Loucy (cell line): ENCODE measurements at regions not wholly inside any gene's neighbourhood (a gene's known extent, or its start where the extent isn't known, plus 50 kb on each side); places are given as distances from the start of the nearest gene placed in this dataset.

Source experiments
- H2AFZ ChIP-seq: fragments of 200-600 bp; sonication (generic); 2 replicates; pipeline ENCODE4 v1.6.0; 2016; ENCODE audit warnings: antibody characterized with exemption, mild to moderate bottlenecking, low read length, moderate library complexity
- H3F3A ChIP-seq: fragments of 200-600 bp; 2 replicates; pipeline ENCODE4 v1.6.0; 2016; ENCODE audit warnings: antibody characterized with exemption, low read depth, mild to moderate bottlenecking
- H3K27me3 ChIP-seq: fragments of 200-600 bp; sonication (generic); 2 replicates; pipeline ENCODE4 v1.6.1; 2014; ENCODE audit warnings: low read length, mild to moderate bottlenecking; ENCODE audit not compliant: insufficient read depth, poor library complexity, severe bottlenecking
- H3K36me3 ChIP-seq: fragments of 200-600 bp; sonication (generic); 2 replicates; pipeline ENCODE4 v1.6.1; 2016; ENCODE audit warnings: low read length; ENCODE audit not compliant: insufficient read depth
- H3K4me1 ChIP-seq: fragments of 200-600 bp; sonication (generic); 2 replicates; pipeline ENCODE4 v1.5.1; 2014; ENCODE audit warnings: low read length, mild to moderate bottlenecking; ENCODE audit not compliant: insufficient read depth, poor library complexity, severe bottlenecking
- H3K4me2 ChIP-seq: fragments of 200-600 bp; sonication (generic); 2 replicates; pipeline ENCODE4 v1.6.0; 2014; ENCODE audit warnings: antibody characterized with exemption, low read length, low read depth, mild to moderate bottlenecking; ENCODE audit not compliant: poor library complexity, severe bottlenecking
- H3K4me3 ChIP-seq: fragments of 200-600 bp; sonication (generic); 2 replicates; pipeline ENCODE4 v1.5.1; 2014; ENCODE audit warnings: low read length, mild to moderate bottlenecking, mixed read lengths; ENCODE audit not compliant: poor library complexity, severe bottlenecking
- H3K79me2 ChIP-seq: fragments of 200-600 bp; sonication (generic); 2 replicates; pipeline ENCODE4 v1.6.1; 2014; ENCODE audit warnings: low read length; ENCODE audit not compliant: insufficient read depth
- H3K9ac ChIP-seq: fragments of 200-600 bp; sonication (generic); 2 replicates; pipeline ENCODE4 v1.6.0; 2014; ENCODE audit warnings: mild to moderate bottlenecking, low read depth, low read length, moderate library complexity; ENCODE audit not compliant: poor library complexity, severe bottlenecking
- H3K9me2 ChIP-seq: fragments of 200-600 bp; sonication (generic); replicated peaks from 2 replicates; pipeline ENCODE4 v1.6.1; 2016; ENCODE audit warnings: low read depth, low read length, mixed read lengths
- H3K9me3 ChIP-seq: fragments of 200-600 bp; sonication (generic); 2 replicates; pipeline ENCODE4 v1.6.1; 2014; ENCODE audit warnings: mild to moderate bottlenecking, antibody characterized with exemption, low read length, low read depth; ENCODE audit not compliant: insufficient read depth
- H4K20me1 ChIP-seq: fragments of 200-600 bp; sonication (generic); 2 replicates; pipeline ENCODE4 v1.6.0; 2014; ENCODE audit warnings: antibody characterized with exemption, low read length, mild to moderate bottlenecking; ENCODE audit not compliant: insufficient read depth, poor library complexity, severe bottlenecking
- CTCF ChIP-seq: fragments of 200-600 bp; sonication (generic); conservative IDR thresholded peaks from 2 replicates; pipeline ENCODE4 v1.5.1; 2014; ENCODE audit warnings: mild to moderate bottlenecking, antibody characterized with exemption, low read length
- EZH2phosphoT487 ChIP-seq: fragments of 200-600 bp; IDR thresholded peaks from 2 replicates; pipeline ENCODE4 v1.6.1; 2018; ENCODE audit warnings: antibody characterized with exemption, mild to moderate bottlenecking, moderate library complexity, borderline replicate concordance

GRCh38 chr3:22431334-22431733, 680.3 kb upstream of the ZNF385D start:
- Histone ChIP-seq H3K27me3 (no peaks in the 10 kb centered on the region), H3K9me3 (no peaks in the 10 kb centered on the region), H3K4me1 (peaks cover 6% of the 10 kb centered on the region), H3F3A (no peaks in the 10 kb centered on the region), H3K79me2 (no peaks in the 10 kb centered on the region), H3K4me3 (no peak overlapping the region), H3K9ac (no peak overlapping the region), H4K20me1 (no peaks in the 10 kb centered on the region), H3K9me2 (no peaks in the 10 kb centered on the region), H3K36me3 (no peaks in the 10 kb centered on the region), H2AFZ (no peak overlapping the region), H3K4me2 (no peak overlapping the region)
- TF ChIP-seq CTCF (no peak), EZH2phosphoT487 (no peak)

GRCh38 chr3:22439626-22440025, 688.6 kb upstream of the ZNF385D start:
- no peaks in the 10 kb centered on the region for H3K4me1 ChIP-seq
- no peaks in the 10 kb centered on the region for H4K20me1 ChIP-seq
- H3K4me3 ChIP-seq, result no peak overlapping the region
- no peaks in the 10 kb centered on the region for H3K27me3 ChIP-seq
- no peak overlapping the region for H3K4me2 ChIP-seq
- H2AFZ ChIP-seq, result no peak overlapping the region
- no peaks in the 10 kb centered on the region for H3K36me3 ChIP-seq
- H3F3A ChIP-seq, result no peaks in the 10 kb centered on the region
- H3K9ac ChIP-seq, result no peak overlapping the region
- H3K9me3 ChIP-seq, result no peaks in the 10 kb centered on the region
- H3K79me2 ChIP-seq, result no peaks in the 10 kb centered on the region
- H3K9me2 ChIP-seq, result no peaks in the 10 kb centered on the region
- no peak for TF ChIP-seq CTCF
- no peak for TF ChIP-seq EZH2phosphoT487

- Histone ChIP-seq H3K4me3 (no peak overlapping the region), H3K79me2 (no peaks in the 10 kb centered on the region), H3K27me3 (no peaks in the 10 kb centered on the region), H3K9me3 (no peaks in the 10 kb centered on the region), H3K36me3 (no peaks in the 10 kb centered on the region), H3K4me1 (peaks cover 8% of the 10 kb centered on the region), H3K9ac (no peak overlapping the region), H3K4me2 (no peak overlapping the region), H2AFZ (no peak overlapping the region), H3F3A (no peaks in the 10 kb centered on the region), H3K9me2 (no peaks in the 10 kb centered on the region), H4K20me1 (no peaks in the 10 kb centered on the region)
- TF ChIP-seq EZH2phosphoT487 (no peak), CTCF (no peak)
Observed at GRCh38 chr3:22441711-22442110, 690.7 kb upstream of the ZNF385D start.
